K562 (cell line): ENCODE measurements at regions not wholly inside any gene's neighbourhood (a gene's known extent, or its start where the extent isn't known, plus 50 kb on each side); places are given as distances from the start of the nearest gene placed in this dataset.

Source experiments
- ATAC-seq: fragments of 200-7000 bp; cut with Tn5 transposase; 3 replicates; pipeline ENCODE4 v1.9.1; 2020; ENCODE audit warnings: moderate library complexity
- BruUV-seq: library from RNA; stranded (reverse); fragments of 400-500 nt; replicated peaks from 2 replicates; lab custom pipeline; 2021; lab: Mats Ljungman, UMichigan
- CTCF ChIA-PET: fragments of 300-600 bp; formaldehyde crosslinking; extraction: SDS; loops from one replicate; lab custom pipeline; 2021; ENCODE audit warnings: low intra/inter-chr PET ratio; lab: Yijun Ruan, JAX
- POLR2A ChIA-PET: fragments of 300-600, 350-650 bp; sonication (Branson Sonifier 250); formaldehyde crosslinking; extraction: SDS; loops from one replicate; lab custom pipeline; 2021; ENCODE audit warnings: antibody characterized with exemption, inconsistent platforms; lab: Yijun Ruan, JAX
- DNase-seq, 4 experiments: peaks; one replicate each; pipeline versions ENCODE4 v3.0.0 to v3.0.0-alpha.2; 2011 to 2018; ENCODE audit warnings: low spot score in 3 of 4, mixed read lengths in 3 of 4; ENCODE audit errors: extremely low read depth in 1 of 4
- FAIRE-seq: peaks from 2 replicates; lab custom pipeline; 2011; peaks lifted over from hg19 to GRCh38; lab: Jason Lieb, UNC
- H2AFZ ChIP-seq: 2 replicates; pipeline ENCODE4 v1.6.0; 2011; ENCODE audit warnings: low read depth, low read length, control low read depth, inconsistent platforms
- H3K27ac ChIP-seq: fragments of 200-600 bp; 3 replicates; pipeline ENCODE4 v1.8.0; 2011; ENCODE audit warnings: low read depth, mild to moderate bottlenecking, control low read depth, inconsistent platforms, low read length, moderate library complexity, mixed read lengths; ENCODE audit errors: extremely low read depth
- H3K27me3 ChIP-seq, 2 experiments: fragments of 300-600 bp in 1 of 2; 2 replicates in 1 of 2; 3 replicates in 1 of 2; pipeline versions ENCODE4 v1.6.0 to v1.8.0; 2011; ENCODE audit warnings: inconsistent platforms in 2 of 2, low read length in 2 of 2, mild to moderate bottlenecking in 1 of 2, mixed read lengths in 1 of 2, moderate library complexity in 1 of 2; ENCODE audit not compliant: control insufficient read depth in 2 of 2, insufficient read depth in 2 of 2
- H3K36me3 ChIP-seq: fragments of 300-600 bp; 3 replicates; pipeline ENCODE4 v1.8.0; 2011; ENCODE audit warnings: mild to moderate bottlenecking, low read length, inconsistent platforms; ENCODE audit not compliant: control insufficient read depth, insufficient read depth
- H3K4me1 ChIP-seq, 2 experiments: fragments of 200-600 bp in 1 of 2; replicated peaks in 1 of 2; 2 replicates in 1 of 2; 3 replicates in 1 of 2; pipeline versions ENCODE4 v1.5.1 to v1.8.0; 2011; ENCODE audit warnings: inconsistent platforms in 2 of 2, low read length in 2 of 2, mild to moderate bottlenecking in 1 of 2, mixed read lengths in 1 of 2, moderate library complexity in 1 of 2; ENCODE audit not compliant: control insufficient read depth in 2 of 2, insufficient read depth in 2 of 2
- H3K4me2 ChIP-seq: 2 replicates; pipeline ENCODE4 v1.6.1; 2011; ENCODE audit warnings: low read length, control low read depth, inconsistent platforms, mixed read lengths; ENCODE audit not compliant: insufficient read depth
- H3K4me3 ChIP-seq: fragments of 200-600 bp; sonication (generic), shearing (Covaris generic); 2 replicates; pipeline ENCODE4 v1.5.1; 2016; ENCODE audit warnings: control low read depth, inconsistent platforms
- H3K79me2 ChIP-seq: fragments of 200-600 bp; 3 replicates; pipeline ENCODE4 v1.8.0; 2011; ENCODE audit warnings: low read length, inconsistent platforms; ENCODE audit not compliant: control insufficient read depth, insufficient read depth
- H3K9ac ChIP-seq, 2 experiments: 2 replicates each; pipeline versions ENCODE4 v1.6.0 to v1.6.1; 2011; ENCODE audit warnings: low read depth in 2 of 2, low read length in 2 of 2, control low read depth in 1 of 2, inconsistent platforms in 1 of 2, mild to moderate bottlenecking in 1 of 2, mixed read lengths in 1 of 2; ENCODE audit not compliant: insufficient read depth in 1 of 2
- H3K9me1 ChIP-seq: one replicate; pipeline ENCODE4 v1.6.0; 2011; ENCODE audit warnings: inconsistent platforms, mild to moderate bottlenecking, low read length, moderate library complexity; ENCODE audit not compliant: control insufficient read depth, insufficient read depth
- H3K9me3 ChIP-seq: replicated peaks from 2 replicates; pipeline ENCODE4 v1.5.1; 2011; ENCODE audit warnings: low read depth, low read length, inconsistent platforms; ENCODE audit not compliant: control insufficient read depth, insufficient read depth
- H4K20me1 ChIP-seq: replicated peaks from 2 replicates; pipeline ENCODE4 v1.6.1; 2011; ENCODE audit warnings: low read length, inconsistent platforms, mixed read lengths; ENCODE audit not compliant: control insufficient read depth, insufficient read depth
- ARID1B ChIP-seq: fragments of 450-650 bp; IDR thresholded peaks from 2 replicates; pipeline ENCODE4 v1.6.1; 2016; ENCODE audit warnings: antibody characterized with exemption, mild to moderate bottlenecking, inconsistent platforms
- NFIX ChIP-seq: fragments of 250-450 bp; sonication (Bioruptor Pico); IDR thresholded peaks from 2 replicates; pipeline ENCODE4 v1.4.0; 2020; ENCODE audit warnings: low read depth, mild to moderate bottlenecking, moderate library complexity
- RFX1 ChIP-seq: fragments of 450-650 bp; IDR thresholded peaks from 2 replicates; pipeline ENCODE4 v1.6.1; 2016; ENCODE audit warnings: mild to moderate bottlenecking, moderate library complexity
- SMARCA4 ChIP-seq: fragments of 450-650 bp; IDR thresholded peaks from 2 replicates; pipeline ENCODE4 v1.6.1; 2016
- WGBS: fragments of 100-300 bp; shearing (Covaris generic); methylation state at CpG from one replicate; pipeline ENCODE4 v1.1.6; 2016; ENCODE audit warnings: low coverage, mixed read lengths; ENCODE audit not compliant: insufficient coverage; ENCODE audit errors: missing lambda C conversion rate; 5-methylcytosine and 5-hydroxymethylcytosine counted together
- in situ Hi-C: fragments of 300-500 bp; cut with MboI; formaldehyde crosslinking; loops from 4 replicates; pipeline ENCODE4 v1.15.0; 2018; ENCODE audit warnings: inconsistent platforms, mixed read lengths
- intact Hi-C: fragments of 100-400 bp; cut with micrococcal nuclease; formaldehyde crosslinking; loops from 2 replicates; pipeline ENCODE4 v1.14.2; 2022
- TF ChIP-seq, protein P1 (sequence below): fragments of 450-650 bp; IDR thresholded peaks from 2 replicates; pipeline ENCODE4 v1.6.1; 2016; ENCODE audit warnings: mild to moderate bottlenecking, moderate library complexity
- TF ChIP-seq, protein P2 (sequence below): sonication (generic); formaldehyde crosslinking; IDR thresholded peaks from 2 replicates; pipeline ENCODE4 v1.8.0; 2022; ENCODE audit warnings: mild to moderate bottlenecking, low read depth, missing genetic modification reagents
- TF ChIP-seq, protein P3 (sequence below): fragments of 450-650 bp; formaldehyde crosslinking; IDR thresholded peaks from 2 replicates; pipeline ENCODE4 v1.4.0; 2022; ENCODE audit warnings: missing genetic modification characterization

DNA sequence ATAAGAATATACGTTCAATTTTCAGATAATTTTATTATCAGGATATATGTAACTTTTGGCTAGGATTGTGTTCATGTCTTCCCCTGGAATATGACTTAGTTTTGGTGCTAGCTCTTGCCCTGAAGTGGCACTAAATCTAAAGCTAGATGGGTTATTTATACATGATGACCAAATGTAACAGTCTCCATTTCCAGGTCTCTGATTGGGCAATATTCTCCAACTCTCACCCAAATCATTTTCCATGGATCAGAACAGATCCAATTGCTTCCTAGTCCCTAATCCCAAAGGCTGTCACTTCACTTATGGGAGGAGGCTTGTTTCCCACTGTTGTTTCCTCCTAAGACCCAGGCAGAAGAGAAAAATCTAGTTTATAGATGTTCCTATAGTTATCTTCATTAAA, 274.6 kb upstream of the SLC16A7 start (continued):
- no peak for TF ChIP-seq SMARCA4
- TF ChIP-seq, all 486 proteins: peak for 0

DNA sequence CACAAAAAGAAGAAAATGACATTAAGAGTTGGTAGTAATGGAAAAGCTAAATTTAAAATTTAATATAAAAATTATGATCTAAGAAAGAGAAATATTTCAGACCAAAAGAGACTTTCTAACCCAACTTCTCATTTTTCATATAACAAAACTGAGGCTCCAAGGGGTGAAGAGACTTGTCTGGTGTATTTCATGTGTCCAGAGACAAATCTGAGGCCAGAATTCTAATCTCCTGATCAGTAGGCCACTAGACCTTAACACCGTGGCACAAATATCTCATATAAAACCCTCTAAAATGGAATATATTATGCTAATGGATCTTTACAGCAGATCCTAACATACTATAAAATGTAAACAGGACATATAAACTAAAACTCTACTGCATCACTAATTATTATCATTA, 275.7 kb upstream of the SLC16A7 start:
- 0% methylated on average over 1 of the region's 1 CpG for WGBS
- FAIRE-seq = no peak
- ChIA-PET CTCF (no interaction called here), POLR2A (no interaction called here)
- Histone ChIP-seq H3K27me3 (no peaks in the 10 kb centered on the region), H3K4me3 (no peak overlapping the region), H3K9me1 (no peaks in the 10 kb centered on the region), H3K4me2 (no peak overlapping the region), H3K4me1 (no peaks in the 10 kb centered on the region), H3K9ac (no peak overlapping the region), H3K9me3 (no peaks in the 10 kb centered on the region), H3K27ac (no peak overlapping the region), H3K36me3 (no peaks in the 10 kb centered on the region), H2AFZ (no peak overlapping the region), H4K20me1 (no peaks in the 10 kb centered on the region), H3K79me2 (no peaks in the 10 kb centered on the region)
- DNase-seq = no peak
- BruUV-seq = no TSS peak
- intact Hi-C loops = no loop called here
- no peak for ATAC-seq
- in situ Hi-C loops = no loop called here
- TF ChIP-seq ARID1B = no peak
- TF ChIP-seq NFIX (CRISPR knock-in tag) = no peak
- TF ChIP-seq RFX1 = no peak
- TF ChIP-seq, protein P1, sequence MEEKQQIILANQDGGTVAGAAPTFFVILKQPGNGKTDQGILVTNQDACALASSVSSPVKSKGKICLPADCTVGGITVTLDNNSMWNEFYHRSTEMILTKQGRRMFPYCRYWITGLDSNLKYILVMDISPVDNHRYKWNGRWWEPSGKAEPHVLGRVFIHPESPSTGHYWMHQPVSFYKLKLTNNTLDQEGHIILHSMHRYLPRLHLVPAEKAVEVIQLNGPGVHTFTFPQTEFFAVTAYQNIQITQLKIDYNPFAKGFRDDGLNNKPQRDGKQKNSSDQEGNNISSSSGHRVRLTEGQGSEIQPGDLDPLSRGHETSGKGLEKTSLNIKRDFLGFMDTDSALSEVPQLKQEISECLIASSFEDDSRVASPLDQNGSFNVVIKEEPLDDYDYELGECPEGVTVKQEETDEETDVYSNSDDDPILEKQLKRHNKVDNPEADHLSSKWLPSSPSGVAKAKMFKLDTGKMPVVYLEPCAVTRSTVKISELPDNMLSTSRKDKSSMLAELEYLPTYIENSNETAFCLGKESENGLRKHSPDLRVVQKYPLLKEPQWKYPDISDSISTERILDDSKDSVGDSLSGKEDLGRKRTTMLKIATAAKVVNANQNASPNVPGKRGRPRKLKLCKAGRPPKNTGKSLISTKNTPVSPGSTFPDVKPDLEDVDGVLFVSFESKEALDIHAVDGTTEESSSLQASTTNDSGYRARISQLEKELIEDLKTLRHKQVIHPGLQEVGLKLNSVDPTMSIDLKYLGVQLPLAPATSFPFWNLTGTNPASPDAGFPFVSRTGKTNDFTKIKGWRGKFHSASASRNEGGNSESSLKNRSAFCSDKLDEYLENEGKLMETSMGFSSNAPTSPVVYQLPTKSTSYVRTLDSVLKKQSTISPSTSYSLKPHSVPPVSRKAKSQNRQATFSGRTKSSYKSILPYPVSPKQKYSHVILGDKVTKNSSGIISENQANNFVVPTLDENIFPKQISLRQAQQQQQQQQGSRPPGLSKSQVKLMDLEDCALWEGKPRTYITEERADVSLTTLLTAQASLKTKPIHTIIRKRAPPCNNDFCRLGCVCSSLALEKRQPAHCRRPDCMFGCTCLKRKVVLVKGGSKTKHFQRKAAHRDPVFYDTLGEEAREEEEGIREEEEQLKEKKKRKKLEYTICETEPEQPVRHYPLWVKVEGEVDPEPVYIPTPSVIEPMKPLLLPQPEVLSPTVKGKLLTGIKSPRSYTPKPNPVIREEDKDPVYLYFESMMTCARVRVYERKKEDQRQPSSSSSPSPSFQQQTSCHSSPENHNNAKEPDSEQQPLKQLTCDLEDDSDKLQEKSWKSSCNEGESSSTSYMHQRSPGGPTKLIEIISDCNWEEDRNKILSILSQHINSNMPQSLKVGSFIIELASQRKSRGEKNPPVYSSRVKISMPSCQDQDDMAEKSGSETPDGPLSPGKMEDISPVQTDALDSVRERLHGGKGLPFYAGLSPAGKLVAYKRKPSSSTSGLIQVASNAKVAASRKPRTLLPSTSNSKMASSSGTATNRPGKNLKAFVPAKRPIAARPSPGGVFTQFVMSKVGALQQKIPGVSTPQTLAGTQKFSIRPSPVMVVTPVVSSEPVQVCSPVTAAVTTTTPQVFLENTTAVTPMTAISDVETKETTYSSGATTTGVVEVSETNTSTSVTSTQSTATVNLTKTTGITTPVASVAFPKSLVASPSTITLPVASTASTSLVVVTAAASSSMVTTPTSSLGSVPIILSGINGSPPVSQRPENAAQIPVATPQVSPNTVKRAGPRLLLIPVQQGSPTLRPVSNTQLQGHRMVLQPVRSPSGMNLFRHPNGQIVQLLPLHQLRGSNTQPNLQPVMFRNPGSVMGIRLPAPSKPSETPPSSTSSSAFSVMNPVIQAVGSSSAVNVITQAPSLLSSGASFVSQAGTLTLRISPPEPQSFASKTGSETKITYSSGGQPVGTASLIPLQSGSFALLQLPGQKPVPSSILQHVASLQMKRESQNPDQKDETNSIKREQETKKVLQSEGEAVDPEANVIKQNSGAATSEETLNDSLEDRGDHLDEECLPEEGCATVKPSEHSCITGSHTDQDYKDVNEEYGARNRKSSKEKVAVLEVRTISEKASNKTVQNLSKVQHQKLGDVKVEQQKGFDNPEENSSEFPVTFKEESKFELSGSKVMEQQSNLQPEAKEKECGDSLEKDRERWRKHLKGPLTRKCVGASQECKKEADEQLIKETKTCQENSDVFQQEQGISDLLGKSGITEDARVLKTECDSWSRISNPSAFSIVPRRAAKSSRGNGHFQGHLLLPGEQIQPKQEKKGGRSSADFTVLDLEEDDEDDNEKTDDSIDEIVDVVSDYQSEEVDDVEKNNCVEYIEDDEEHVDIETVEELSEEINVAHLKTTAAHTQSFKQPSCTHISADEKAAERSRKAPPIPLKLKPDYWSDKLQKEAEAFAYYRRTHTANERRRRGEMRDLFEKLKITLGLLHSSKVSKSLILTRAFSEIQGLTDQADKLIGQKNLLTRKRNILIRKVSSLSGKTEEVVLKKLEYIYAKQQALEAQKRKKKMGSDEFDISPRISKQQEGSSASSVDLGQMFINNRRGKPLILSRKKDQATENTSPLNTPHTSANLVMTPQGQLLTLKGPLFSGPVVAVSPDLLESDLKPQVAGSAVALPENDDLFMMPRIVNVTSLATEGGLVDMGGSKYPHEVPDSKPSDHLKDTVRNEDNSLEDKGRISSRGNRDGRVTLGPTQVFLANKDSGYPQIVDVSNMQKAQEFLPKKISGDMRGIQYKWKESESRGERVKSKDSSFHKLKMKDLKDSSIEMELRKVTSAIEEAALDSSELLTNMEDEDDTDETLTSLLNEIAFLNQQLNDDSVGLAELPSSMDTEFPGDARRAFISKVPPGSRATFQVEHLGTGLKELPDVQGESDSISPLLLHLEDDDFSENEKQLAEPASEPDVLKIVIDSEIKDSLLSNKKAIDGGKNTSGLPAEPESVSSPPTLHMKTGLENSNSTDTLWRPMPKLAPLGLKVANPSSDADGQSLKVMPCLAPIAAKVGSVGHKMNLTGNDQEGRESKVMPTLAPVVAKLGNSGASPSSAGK = no peak
- TF ChIP-seq, protein P2, sequence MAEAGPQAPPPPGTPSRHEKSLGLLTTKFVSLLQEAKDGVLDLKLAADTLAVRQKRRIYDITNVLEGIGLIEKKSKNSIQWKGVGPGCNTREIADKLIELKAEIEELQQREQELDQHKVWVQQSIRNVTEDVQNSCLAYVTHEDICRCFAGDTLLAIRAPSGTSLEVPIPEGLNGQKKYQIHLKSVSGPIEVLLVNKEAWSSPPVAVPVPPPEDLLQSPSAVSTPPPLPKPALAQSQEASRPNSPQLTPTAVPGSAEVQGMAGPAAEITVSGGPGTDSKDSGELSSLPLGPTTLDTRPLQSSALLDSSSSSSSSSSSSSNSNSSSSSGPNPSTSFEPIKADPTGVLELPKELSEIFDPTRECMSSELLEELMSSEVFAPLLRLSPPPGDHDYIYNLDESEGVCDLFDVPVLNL = no peak
- TF ChIP-seq, protein P3, sequence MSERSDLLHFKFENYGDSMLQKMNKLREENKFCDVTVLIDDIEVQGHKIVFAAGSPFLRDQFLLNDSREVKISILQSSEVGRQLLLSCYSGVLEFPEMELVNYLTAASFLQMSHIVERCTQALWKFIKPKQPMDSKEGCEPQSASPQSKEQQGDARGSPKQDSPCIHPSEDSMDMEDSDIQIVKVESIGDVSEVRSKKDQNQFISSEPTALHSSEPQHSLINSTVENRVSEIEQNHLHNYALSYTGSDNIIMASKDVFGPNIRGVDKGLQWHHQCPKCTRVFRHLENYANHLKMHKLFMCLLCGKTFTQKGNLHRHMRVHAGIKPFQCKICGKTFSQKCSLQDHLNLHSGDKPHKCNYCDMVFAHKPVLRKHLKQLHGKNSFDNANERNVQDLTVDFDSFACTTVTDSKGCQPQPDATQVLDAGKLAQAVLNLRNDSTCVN (CRISPR knock-in tag) = no peak
